Endothelial cell of umbilical vein (primary cell): ENCODE measurements at regions not wholly inside any gene's neighbourhood (a gene's known extent, or its start where the extent isn't known, plus 50 kb on each side); places are given as distances from the start of the nearest gene placed in this dataset.

Experiments used
- BruUV-seq: library from RNA; stranded (reverse); fragments of 400-500 nt; replicated peaks from 2 replicates; lab custom pipeline; 2021; lab: Mats Ljungman, UMichigan
- CTCF ChIA-PET: fragments of 300-600, 350-600 bp; sonication (Branson Sonifier 250); formaldehyde crosslinking; loops from one replicate; lab custom pipeline; 2021; ENCODE audit warnings: antibody characterized with exemption, inconsistent platforms; lab: Charles Lee
- POLR2A ChIA-PET: fragments of 300-600, 350-600 bp; sonication (Branson Sonifier 250); formaldehyde crosslinking; loops from one replicate; lab custom pipeline; 2021; ENCODE audit warnings: antibody characterized with exemption, inconsistent platforms; lab: Charles Lee
- DNase-seq: peaks from one replicate; pipeline ENCODE4 v3.0.0-alpha.2; 2011; ENCODE audit warnings: low read depth, low spot score
- FAIRE-seq: peaks from 2 replicates; lab custom pipeline; 2011; peaks lifted over from hg19 to GRCh38; lab: Jason Lieb, UNC
- H2AFZ ChIP-seq: 2 replicates; pipeline ENCODE4 v1.6.0; 2012; ENCODE audit warnings: low read depth, low read length, control low read depth, inconsistent platforms
- H3K27ac ChIP-seq: 2 replicates; pipeline ENCODE4 v1.5.1; 2011; ENCODE audit warnings: low read depth, mild to moderate bottlenecking, control low read depth, low read length, moderate library complexity; ENCODE audit not compliant: insufficient read depth
- H3K27me3 ChIP-seq, 2 experiments: 2 replicates each; pipeline versions ENCODE4 v1.6.0 to v1.6.1; 2011; ENCODE audit warnings: low read length in 2 of 2, mixed read lengths in 1 of 2; ENCODE audit not compliant: control insufficient read depth in 2 of 2, insufficient read depth in 2 of 2
- H3K36me3 ChIP-seq, 2 experiments: 2 replicates in 1 of 2; 3 replicates in 1 of 2; pipeline ENCODE4 v1.5.1; 2011; ENCODE audit warnings: low read length in 2 of 2, mild to moderate bottlenecking in 1 of 2, moderate library complexity in 1 of 2; ENCODE audit not compliant: control insufficient read depth in 2 of 2, insufficient read depth in 2 of 2; ENCODE audit errors: extremely low read depth in 1 of 2
- H3K4me1 ChIP-seq: 3 replicates; pipeline ENCODE4 v1.5.1; 2011; ENCODE audit warnings: mild to moderate bottlenecking, low read length; ENCODE audit not compliant: control insufficient read depth, insufficient read depth; ENCODE audit errors: extremely low read depth
- H3K4me2 ChIP-seq: 2 replicates; pipeline ENCODE4 v1.6.1; 2011; ENCODE audit warnings: low read length, control low read depth, mixed read lengths; ENCODE audit not compliant: insufficient read depth
- H3K4me3 ChIP-seq, 3 experiments: fragments of 200-600 bp in 1 of 3; sonication (generic), shearing (Covaris generic) in 1 of 3; replicated peaks in 1 of 3; 2 replicates each; pipeline ENCODE4 v1.5.1; 2011 to 2016; ENCODE audit warnings: control low read depth in 3 of 3, low read length in 3 of 3, mild to moderate bottlenecking in 2 of 3, inconsistent platforms in 1 of 3, low read depth in 1 of 3, moderate library complexity in 1 of 3; ENCODE audit not compliant: insufficient read depth in 1 of 3
- H3K79me2 ChIP-seq: 2 replicates; pipeline ENCODE4 v1.6.0; 2012; ENCODE audit warnings: low read length, inconsistent platforms; ENCODE audit not compliant: control insufficient read depth, insufficient read depth
- H3K9ac ChIP-seq: replicated peaks from 2 replicates; pipeline ENCODE3; 2011; ENCODE audit warnings: low read length, control low read depth; ENCODE audit not compliant: insufficient read depth; ENCODE audit errors: extremely low read depth
- H3K9me1 ChIP-seq: replicated peaks from 3 replicates; pipeline ENCODE4 v1.6.0; 2011; ENCODE audit warnings: mild to moderate bottlenecking, low read length; ENCODE audit not compliant: control insufficient read depth, insufficient read depth; ENCODE audit errors: extremely low read depth
- H3K9me3 ChIP-seq: replicated peaks from 2 replicates; pipeline ENCODE4 v1.5.1; 2012; ENCODE audit warnings: low read length, inconsistent platforms; ENCODE audit not compliant: control insufficient read depth, insufficient read depth
- H4K20me1 ChIP-seq: replicated peaks from 2 replicates; pipeline ENCODE3; 2011; ENCODE audit warnings: mild to moderate bottlenecking, low read length; ENCODE audit not compliant: control insufficient read depth, insufficient read depth; ENCODE audit errors: extremely low read depth
- EZH2 ChIP-seq: IDR thresholded peaks from 2 replicates; pipeline ENCODE4 v1.6.1; 2012; ENCODE audit warnings: borderline replicate concordance, low read depth, mild to moderate bottlenecking, moderate library complexity, low read length, inconsistent platforms; ENCODE audit not compliant: severe bottlenecking
- FOS ChIP-seq: IDR thresholded peaks from 2 replicates; pipeline ENCODE4 v1.6.1; 2011; ENCODE audit warnings: mild to moderate bottlenecking, low read length, moderate library complexity, borderline replicate concordance; ENCODE audit not compliant: insufficient read depth
- GATA2 ChIP-seq: IDR thresholded peaks from 2 replicates; pipeline ENCODE4 v1.7.0; 2011; ENCODE audit warnings: low read depth, mild to moderate bottlenecking, moderate library complexity, mixed read lengths, low read length; ENCODE audit not compliant: insufficient read length, insufficient read depth
- JUN ChIP-seq: IDR thresholded peaks from 2 replicates; pipeline ENCODE4 v1.6.1; 2011; ENCODE audit warnings: borderline replicate concordance, low read depth; ENCODE audit not compliant: insufficient read length, insufficient read depth
- MAX ChIP-seq: IDR thresholded peaks from 2 replicates; pipeline ENCODE4 v1.6.1; 2011; ENCODE audit not compliant: insufficient read depth, insufficient read length
- MYC ChIP-seq: IDR thresholded peaks from one replicate; pipeline ENCODE4 v1.6.1; 2011; ENCODE audit warnings: mild to moderate bottlenecking, low read depth, low read length
- POLR2A ChIP-seq: IDR thresholded peaks from 2 replicates; pipeline ENCODE4 v1.6.1; 2012; ENCODE audit warnings: low read depth, mild to moderate bottlenecking, control low read depth, low read length
- POLR2AphosphoS5 ChIP-seq: IDR thresholded peaks from 2 replicates; pipeline ENCODE4 v1.6.1; 2012; ENCODE audit warnings: low read depth, mild to moderate bottlenecking, control low read depth, low read length, moderate library complexity; ENCODE audit not compliant: insufficient read depth
- dilution Hi-C: fragments of 300-500 bp; cut with MboI; formaldehyde crosslinking; loops from one replicate; pipeline ENCODE4 v1.15.0; 2019; ENCODE audit warnings: low sequenced_read_pairs; ENCODE audit not compliant: extremely low pct_ligation_motif_present
- intact Hi-C: fragments of 100-400 bp; cut with micrococcal nuclease; formaldehyde crosslinking; loops from one replicate; pipeline ENCODE4 v1.10.0; 2022
- TF ChIP-seq, protein P1 (sequence below), 2 donors: IDR thresholded peaks; 1 replicate in 1 of 2; 2 replicates in 1 of 2; pipeline ENCODE4 v1.5.1; 2011; ENCODE audit warnings: low read length in 2 of 2, mild to moderate bottlenecking in 2 of 2, moderate library complexity in 2 of 2, control low read depth in 1 of 2, inconsistent platforms in 1 of 2, low read depth in 1 of 2; ENCODE audit not compliant: insufficient read depth in 1 of 2; ENCODE audit errors: extremely low read depth in 1 of 2

DNA sequence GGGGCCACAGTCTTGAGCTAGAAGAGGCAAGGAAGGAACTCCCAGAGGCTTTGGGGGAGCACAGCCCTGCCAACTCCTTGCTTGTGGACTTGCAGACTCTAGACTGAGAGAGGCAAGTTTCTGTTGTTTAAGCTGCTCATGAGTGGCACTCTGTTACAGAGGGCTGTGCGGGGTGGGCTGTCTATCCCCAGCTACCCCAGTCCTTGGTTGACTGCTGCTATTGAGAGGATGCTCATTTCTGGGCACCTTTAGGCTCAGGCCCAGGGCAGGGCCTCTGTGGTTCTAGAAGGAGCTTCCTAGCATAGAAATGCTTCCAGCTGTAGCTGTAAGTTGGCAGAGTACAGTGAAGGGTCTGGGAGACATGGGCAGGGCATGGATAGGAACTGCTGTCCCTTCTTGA lies 151.3 kb upstream of the GGTLC1 start:
- no peak for FAIRE-seq
- BruUV-seq, result no TSS peak
- no peak for DNase-seq
- dilution Hi-C loops (no loop called here), intact Hi-C loops (loop anchor here (10.0 kb wide), 1 partner anchor 1565 kb away; no protein-coding TSS in a partner anchor)
- no peak overlapping the region for H3K9ac ChIP-seq
- H3K4me2 ChIP-seq, result no peak overlapping the region
- TF ChIP-seq POLR2A (no peak), MAX (no peak), FOS (no peak), JUN (no peak), POLR2AphosphoS5 (no peak), GATA2 (no peak), EZH2 (no peak), MYC (no peak)
- TF ChIP-seq, protein P1, sequence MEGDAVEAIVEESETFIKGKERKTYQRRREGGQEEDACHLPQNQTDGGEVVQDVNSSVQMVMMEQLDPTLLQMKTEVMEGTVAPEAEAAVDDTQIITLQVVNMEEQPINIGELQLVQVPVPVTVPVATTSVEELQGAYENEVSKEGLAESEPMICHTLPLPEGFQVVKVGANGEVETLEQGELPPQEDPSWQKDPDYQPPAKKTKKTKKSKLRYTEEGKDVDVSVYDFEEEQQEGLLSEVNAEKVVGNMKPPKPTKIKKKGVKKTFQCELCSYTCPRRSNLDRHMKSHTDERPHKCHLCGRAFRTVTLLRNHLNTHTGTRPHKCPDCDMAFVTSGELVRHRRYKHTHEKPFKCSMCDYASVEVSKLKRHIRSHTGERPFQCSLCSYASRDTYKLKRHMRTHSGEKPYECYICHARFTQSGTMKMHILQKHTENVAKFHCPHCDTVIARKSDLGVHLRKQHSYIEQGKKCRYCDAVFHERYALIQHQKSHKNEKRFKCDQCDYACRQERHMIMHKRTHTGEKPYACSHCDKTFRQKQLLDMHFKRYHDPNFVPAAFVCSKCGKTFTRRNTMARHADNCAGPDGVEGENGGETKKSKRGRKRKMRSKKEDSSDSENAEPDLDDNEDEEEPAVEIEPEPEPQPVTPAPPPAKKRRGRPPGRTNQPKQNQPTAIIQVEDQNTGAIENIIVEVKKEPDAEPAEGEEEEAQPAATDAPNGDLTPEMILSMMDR (IDR thresholded peaks at IDR 0.05; ENCODE audit: extremely low read depth in 1 of 2, insufficient read depth in 1 of 2, low read depth in 1 of 2, low read length in 2 of 2), result no peak
- no peak overlapping the region for H3K4me3 ChIP-seq
- no peak overlapping the region for H3K27ac ChIP-seq
- H3K36me3 ChIP-seq, result no peaks in the 10 kb centered on the region
- CTCF ChIA-PET, result interaction anchor here (1.0 to 1.4 kb wide), 2 partner anchors 17 to 40 kb away, joined by 3 read pairs; no protein-coding TSS in a partner anchor
- POLR2A ChIA-PET, result no interaction called here
- H4K20me1 ChIP-seq, result no peaks in the 10 kb centered on the region
- no peaks in the 10 kb centered on the region for H3K9me3 ChIP-seq
- H3K27me3 ChIP-seq, result no peaks in the 10 kb centered on the region
- no peaks in the 10 kb centered on the region for H3K79me2 ChIP-seq
- H3K9me1 ChIP-seq, result no peaks in the 10 kb centered on the region
- no peaks in the 10 kb centered on the region for H3K4me1 ChIP-seq
- no peak overlapping the region for H2AFZ ChIP-seq
